Epithelial cell of esophagus (primary cell): ENCODE measurements at regions not wholly inside any gene's neighbourhood (a gene's known extent, or its start where the extent isn't known, plus 50 kb on each side); places are given as distances from the start of the nearest gene placed in this dataset.

Experiments used
- DNase-seq: peaks from one replicate; pipeline ENCODE4 v3.0.0; 2010; ENCODE audit warnings: low read depth
- H3K4me3 ChIP-seq: 2 replicates; pipeline ENCODE4 v1.5.1; 2011; ENCODE audit warnings: mild to moderate bottlenecking, low read length, control low read depth
- TF ChIP-seq, protein P1 (sequence below): IDR thresholded peaks from 2 replicates; pipeline ENCODE4 v1.5.1; 2011; ENCODE audit warnings: low read depth, mild to moderate bottlenecking, low read length, control low read depth, inconsistent platforms; ENCODE audit not compliant: insufficient read depth; ENCODE audit errors: missing control alignments

DNA sequence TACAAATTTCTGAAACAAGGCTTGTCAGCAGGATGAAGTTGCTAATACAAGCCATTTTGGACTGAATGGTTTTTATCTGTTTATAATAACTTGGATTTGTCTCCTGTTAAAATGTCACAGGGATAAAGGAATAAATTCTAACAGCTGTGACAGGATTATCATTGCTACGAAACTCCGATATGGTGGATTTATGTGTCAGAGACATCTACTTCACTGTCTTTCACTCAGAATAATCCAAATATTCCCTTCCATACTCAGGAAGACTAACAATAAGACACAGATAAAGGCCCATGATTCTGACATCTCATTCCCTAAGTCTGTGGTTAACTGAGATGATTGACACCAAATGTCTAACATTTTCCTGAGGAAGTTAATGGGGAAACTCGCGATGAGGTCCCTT lies 529.8 kb upstream of the GOT2 start:
- TF ChIP-seq, protein P1, sequence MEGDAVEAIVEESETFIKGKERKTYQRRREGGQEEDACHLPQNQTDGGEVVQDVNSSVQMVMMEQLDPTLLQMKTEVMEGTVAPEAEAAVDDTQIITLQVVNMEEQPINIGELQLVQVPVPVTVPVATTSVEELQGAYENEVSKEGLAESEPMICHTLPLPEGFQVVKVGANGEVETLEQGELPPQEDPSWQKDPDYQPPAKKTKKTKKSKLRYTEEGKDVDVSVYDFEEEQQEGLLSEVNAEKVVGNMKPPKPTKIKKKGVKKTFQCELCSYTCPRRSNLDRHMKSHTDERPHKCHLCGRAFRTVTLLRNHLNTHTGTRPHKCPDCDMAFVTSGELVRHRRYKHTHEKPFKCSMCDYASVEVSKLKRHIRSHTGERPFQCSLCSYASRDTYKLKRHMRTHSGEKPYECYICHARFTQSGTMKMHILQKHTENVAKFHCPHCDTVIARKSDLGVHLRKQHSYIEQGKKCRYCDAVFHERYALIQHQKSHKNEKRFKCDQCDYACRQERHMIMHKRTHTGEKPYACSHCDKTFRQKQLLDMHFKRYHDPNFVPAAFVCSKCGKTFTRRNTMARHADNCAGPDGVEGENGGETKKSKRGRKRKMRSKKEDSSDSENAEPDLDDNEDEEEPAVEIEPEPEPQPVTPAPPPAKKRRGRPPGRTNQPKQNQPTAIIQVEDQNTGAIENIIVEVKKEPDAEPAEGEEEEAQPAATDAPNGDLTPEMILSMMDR = no peak
- no peak for DNase-seq
- H3K4me3 ChIP-seq = no peak overlapping the region

- DNase-seq = no peak
- H3K4me3 ChIP-seq = no peak overlapping the region
- TF ChIP-seq, protein P1 = no peak
These were observed 526.8 kb upstream of the GOT2 start for GRCh38 chr16:59260892-59261291.

- no peak for DNase-seq
- H3K4me3 ChIP-seq = no peak overlapping the region
- TF ChIP-seq, protein P1 = no peak
These were observed 525.8 kb upstream of the GOT2 start for GRCh38 chr16:59259950-59260319.

- H3K4me3 ChIP-seq = no peak overlapping the region
- no peak for DNase-seq
- TF ChIP-seq, protein P1 = no peak
These were observed 525.2 kb upstream of the GOT2 start for GRCh38 chr16:59259074-59259949.

DNA sequence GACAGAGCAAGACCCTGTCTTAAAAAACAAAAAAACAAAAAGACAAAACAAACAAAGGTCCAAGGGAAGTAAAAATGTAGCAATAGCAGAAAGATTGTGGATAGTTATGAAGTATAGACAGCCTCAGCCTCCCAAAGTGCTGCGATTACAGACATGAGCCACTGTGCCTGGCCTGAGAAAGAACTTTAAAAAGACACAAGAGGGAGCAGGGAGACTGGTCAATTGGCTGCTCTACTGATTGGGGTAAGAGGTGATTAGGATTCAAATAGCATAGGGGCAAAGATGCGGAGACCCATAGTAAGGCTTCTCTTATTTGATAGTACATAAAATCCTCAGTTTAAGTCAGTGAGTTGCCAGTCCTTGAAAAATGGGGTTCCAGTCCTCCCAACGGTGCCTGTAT lies 518.2 kb upstream of the GOT2 start:
- no peak overlapping the region for H3K4me3 ChIP-seq
- TF ChIP-seq, protein P1 = no peak
- DNase-seq = no peak

DNA sequence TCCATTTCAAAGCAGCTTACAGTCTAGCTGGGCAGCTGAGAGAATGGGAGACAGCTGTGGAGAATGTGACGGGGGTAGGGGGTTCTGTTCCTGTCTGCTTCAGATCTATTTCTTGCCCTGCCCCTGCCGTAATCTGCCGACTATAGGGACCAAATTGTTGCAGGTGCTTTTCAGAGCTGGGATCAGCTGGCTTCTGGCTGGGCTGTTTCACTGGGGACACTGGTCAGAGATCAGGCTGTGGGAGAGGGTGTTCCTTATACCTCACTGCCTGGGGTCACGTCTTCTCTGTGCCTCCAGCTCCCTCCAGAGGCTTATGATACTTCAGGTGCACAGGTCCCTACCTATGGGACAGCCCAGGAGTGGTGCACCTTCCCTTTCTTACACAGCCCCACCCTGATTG lies 514.9 kb upstream of the GOT2 start:
- TF ChIP-seq, protein P1 = no peak
- H3K4me3 ChIP-seq = no peak overlapping the region
- DNase-seq = no peak

DNA sequence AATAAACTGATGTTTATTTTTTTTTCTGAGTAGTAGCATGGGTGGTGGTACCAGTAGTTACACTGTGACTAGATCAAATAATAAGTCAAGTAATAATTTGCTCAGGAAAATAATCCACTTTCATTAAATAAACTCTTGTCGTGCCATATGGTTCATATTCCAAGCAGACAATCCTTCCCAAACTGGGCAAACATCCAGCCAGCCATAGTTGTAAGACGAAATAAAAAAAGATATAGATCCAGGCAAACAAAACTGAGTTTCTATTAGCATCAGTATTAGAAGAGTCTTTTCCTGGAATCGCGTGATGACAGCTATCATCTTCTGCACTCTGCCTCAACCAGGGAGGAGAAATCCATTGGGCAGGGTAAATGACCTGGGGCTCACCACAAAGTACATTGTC lies 508.4 kb upstream of the GOT2 start:
- no peak for DNase-seq
- no peak overlapping the region for H3K4me3 ChIP-seq
- TF ChIP-seq, protein P1 = no peak
